GM21529 (cell line): ENCODE measurements at regions not wholly inside any gene's neighbourhood (a gene's known extent, or its start where the extent isn't known, plus 50 kb on each side); places are given as distances from the start of the nearest gene placed in this dataset.

ENCODE experiments used
- ATAC-seq: cut with Tn5 transposase; IDR thresholded peaks from one replicate; pipeline ENCODE4 v1.9.1; 2021; ENCODE audit not compliant: unreplicated experiment

- no peak for ATAC-seq
Observed at GRCh38 chr18:78303519-78304191, 676.0 kb upstream of the SALL3 start.

GRCh38 chr18:78304192-78305164, 675.1 kb upstream of the SALL3 start:
- no peak for ATAC-seq

- no peak for ATAC-seq
Observed at GRCh38 chr18:78305789-78306188, 673.8 kb upstream of the SALL3 start.

- no peak for ATAC-seq
Observed at GRCh38 chr18:78309307-78309706, 670.3 kb upstream of the SALL3 start.

GRCh38 chr18:78309924-78310323, 669.7 kb upstream of the SALL3 start:
- no peak for ATAC-seq

GRCh38 chr18:78319264-78319663, 660.4 kb upstream of the SALL3 start:
- ATAC-seq, result no peak

GRCh38 chr18:78319961-78320360, 659.7 kb upstream of the SALL3 start:
- ATAC-seq, result no peak

- ATAC-seq, result no peak
Observed at GRCh38 chr18:78321402-78321801, 658.2 kb upstream of the SALL3 start.

GRCh38 chr18:78323453-78324197, 656.0 kb upstream of the SALL3 start:
- ATAC-seq, result no peak

GRCh38 chr18:78327643-78328042, 652.0 kb upstream of the SALL3 start:
- no peak for ATAC-seq

- ATAC-seq, result no peak
Observed at GRCh38 chr18:78330766-78331165, 648.9 kb upstream of the SALL3 start.

GRCh38 chr18:78352910-78353309, 626.7 kb upstream of the SALL3 start:
- no peak for ATAC-seq

GRCh38 chr18:78362198-78362597, 617.4 kb upstream of the SALL3 start:
- ATAC-seq, result no peak

- ATAC-seq, result no peak
Observed at GRCh38 chr18:78363556-78364387, 615.8 kb upstream of the SALL3 start.

GRCh38 chr18:78364388-78364960, 615.1 kb upstream of the SALL3 start:
- ATAC-seq, result no peak

- no peak for ATAC-seq
Observed at GRCh38 chr18:78367996-78368395, 611.6 kb upstream of the SALL3 start.

GRCh38 chr18:78368726-78369125, 610.9 kb upstream of the SALL3 start:
- no peak for ATAC-seq

GRCh38 chr18:78376046-78376445, 603.6 kb upstream of the SALL3 start:
- no peak for ATAC-seq

- no peak for ATAC-seq
Observed at GRCh38 chr18:78378403-78378802, 601.2 kb upstream of the SALL3 start.

GRCh38 chr18:78378983-78379382, 600.6 kb upstream of the SALL3 start:
- ATAC-seq, result no peak
